ENCODE measurements at regions not wholly inside any gene's neighbourhood (a gene's known extent, or its start where the extent isn't known, plus 50 kb on each side); places are given as distances from the start of the nearest gene placed in this dataset.

DNA sequence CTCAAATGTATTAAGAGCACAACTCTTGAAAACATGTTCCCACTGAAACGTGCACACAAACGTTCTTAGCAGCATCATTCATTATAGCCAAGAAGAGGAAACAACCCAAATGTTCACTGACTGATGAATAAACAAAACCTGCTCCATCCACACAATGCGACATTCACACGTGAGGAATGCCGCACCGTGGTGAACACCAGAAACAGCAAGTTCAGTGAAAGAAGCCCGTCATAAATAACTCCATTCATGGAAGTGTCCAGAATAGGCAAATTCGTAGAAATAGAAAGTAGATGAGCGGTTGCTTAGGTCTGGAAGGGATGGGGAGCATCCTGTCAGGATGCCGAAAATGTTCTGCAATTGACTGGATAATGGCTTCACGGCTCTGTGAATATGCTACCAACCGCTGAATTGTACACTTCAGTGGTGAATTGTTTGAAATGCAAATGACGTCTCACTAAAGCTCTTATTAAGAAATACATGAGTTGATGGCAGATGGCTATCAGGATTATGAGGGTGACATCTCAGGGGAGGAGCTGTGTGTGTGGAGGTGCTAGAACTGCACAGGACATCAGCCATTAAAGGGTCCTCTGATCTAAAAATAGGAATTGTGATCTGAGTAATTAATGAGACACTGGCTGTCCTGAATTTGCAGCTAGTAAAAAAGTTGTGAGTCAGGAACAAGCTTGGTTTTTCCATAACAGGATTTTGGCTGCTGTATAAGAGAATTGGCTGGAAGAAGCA, 771.0 kb downstream of the KCNJ18 start:
- no peak for DNase-seq (ENCODE audit: low read depth, low spot score)
- no peak overlapping the region for H3K9ac ChIP-seq (ENCODE audit: insufficient read length)
- H3K4me3 ChIP-seq, result no peak overlapping the region
- TF ChIP-seq FOXP2 (optimal IDR thresholded peaks at IDR 0.05; ENCODE audit: control extremely low read depth, extremely low read length, insufficient read depth) (no peak), EZH2 (IDR thresholded peaks at IDR 0.05) (no peak), POLR2AphosphoS5 (IDR thresholded peaks at IDR 0.05; ENCODE audit: borderline replicate concordance, low read depth, low read length) (no peak)
- no peaks in the 10 kb centered on the region for H3K36me3 ChIP-seq (ENCODE audit: insufficient read depth, low read length)
- no peaks in the 10 kb centered on the region for H3K9me3 ChIP-seq (ENCODE audit: low read depth, low read length)
- H3K27ac ChIP-seq, result no peak overlapping the region

DNA sequence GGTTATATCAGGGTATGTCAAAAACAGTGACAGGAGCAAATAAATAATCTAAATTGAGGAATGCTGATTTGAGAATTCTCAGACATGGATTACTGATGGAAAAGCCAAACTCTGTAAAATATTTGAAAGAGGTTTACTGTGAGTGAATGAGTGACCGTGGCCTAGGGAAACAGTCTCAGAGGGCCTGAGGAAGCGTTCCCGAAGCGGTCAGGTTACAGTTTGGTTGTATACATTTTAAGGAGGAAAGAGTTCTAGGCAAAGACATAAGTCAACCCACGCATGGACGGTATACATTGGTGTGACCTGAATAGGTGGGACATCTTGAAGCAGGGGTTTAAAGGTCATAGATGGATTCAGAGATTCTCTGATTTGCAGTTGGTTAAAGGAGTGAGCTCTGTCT, 771.7 kb downstream of the KCNJ18 start:
- TF ChIP-seq EZH2 (IDR thresholded peaks at IDR 0.05), result no peak
- no peak for TF ChIP-seq FOXP2 (optimal IDR thresholded peaks at IDR 0.05; ENCODE audit: control extremely low read depth, extremely low read length, insufficient read depth)
- no peak for TF ChIP-seq POLR2AphosphoS5 (IDR thresholded peaks at IDR 0.05; ENCODE audit: borderline replicate concordance, low read depth, low read length)
- DNase-seq (ENCODE audit: low read depth, low spot score), result no peak
- no peaks in the 10 kb centered on the region for H3K36me3 ChIP-seq (ENCODE audit: insufficient read depth, low read length)
- no peak overlapping the region for H3K4me3 ChIP-seq
- no peak overlapping the region for H3K9ac ChIP-seq (ENCODE audit: insufficient read length)
- H3K9me3 ChIP-seq (ENCODE audit: low read depth, low read length), result no peaks in the 10 kb centered on the region
- no peak overlapping the region for H3K27ac ChIP-seq

DNA sequence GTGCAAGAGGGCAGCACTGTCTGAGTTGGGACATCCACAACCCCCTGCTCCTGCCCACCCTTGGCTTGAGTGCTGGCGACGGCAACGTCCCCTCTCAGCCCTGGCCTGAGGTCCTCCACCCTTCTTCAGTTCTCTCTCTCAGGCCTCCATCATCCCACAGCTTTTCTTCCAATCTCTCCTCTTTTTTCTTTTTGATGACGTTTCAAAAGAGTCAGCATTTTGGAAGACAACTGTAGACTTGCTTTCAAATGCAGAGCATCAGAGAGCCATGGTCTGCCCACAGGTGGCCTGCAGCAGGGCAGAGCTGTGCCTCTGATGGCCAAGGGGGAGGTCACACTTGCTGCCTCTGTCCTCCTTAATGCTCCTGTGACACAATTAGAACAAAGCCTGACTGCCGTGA, 775.4 kb downstream of the KCNJ18 start:
- no peak overlapping the region for H3K9ac ChIP-seq (ENCODE audit: insufficient read length)
- no peak overlapping the region for H3K27ac ChIP-seq
- no peaks in the 10 kb centered on the region for H3K9me3 ChIP-seq (ENCODE audit: low read depth, low read length)
- no peak for TF ChIP-seq FOXP2 (optimal IDR thresholded peaks at IDR 0.05; ENCODE audit: control extremely low read depth, extremely low read length, insufficient read depth)
- no peak for TF ChIP-seq POLR2AphosphoS5 (IDR thresholded peaks at IDR 0.05; ENCODE audit: borderline replicate concordance, low read depth, low read length)
- TF ChIP-seq EZH2 (IDR thresholded peaks at IDR 0.05), result no peak
- H3K36me3 ChIP-seq (ENCODE audit: insufficient read depth, low read length), result no peaks in the 10 kb centered on the region
- H3K4me3 ChIP-seq, result no peak overlapping the region
- no peak for DNase-seq (ENCODE audit: low read depth, low spot score)

DNA sequence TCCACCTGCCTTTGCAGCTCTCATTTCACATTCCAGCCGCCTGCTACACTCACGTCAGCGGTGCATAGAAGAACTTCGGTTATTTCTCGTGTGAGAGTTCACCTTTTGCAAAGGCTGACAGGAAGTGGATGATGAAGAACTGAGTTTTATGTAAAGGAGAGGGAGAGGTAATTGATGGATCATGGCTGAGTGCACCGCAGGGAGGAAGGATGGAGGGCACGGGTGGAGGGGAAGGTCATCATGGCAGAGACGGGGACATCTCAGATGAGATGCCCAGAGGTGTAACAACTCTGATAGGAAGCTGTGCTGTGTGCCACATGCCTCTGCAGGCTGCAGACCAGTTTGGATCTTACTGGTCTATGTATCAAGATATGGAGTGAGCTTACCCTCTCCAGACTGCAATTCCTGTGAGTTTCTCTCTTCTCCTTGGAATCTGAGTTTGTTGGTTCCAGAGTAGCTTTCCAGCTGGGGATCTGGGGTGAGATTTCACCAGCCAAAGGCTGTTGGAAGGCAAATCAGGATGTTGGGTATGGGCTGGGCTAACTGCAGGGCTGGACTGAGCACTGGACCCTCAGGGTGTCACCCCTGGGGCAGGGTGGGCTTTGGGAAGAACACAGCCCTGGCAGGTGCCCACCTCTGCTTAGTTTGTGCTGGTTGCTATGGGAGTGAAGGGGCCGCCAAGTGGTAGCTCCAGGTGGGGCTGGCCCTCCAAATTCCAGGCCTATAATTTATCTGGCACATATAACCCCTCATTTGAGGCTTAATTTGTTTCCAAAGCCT, 777.0 kb downstream of the KCNJ18 start:
- no peak for TF ChIP-seq FOXP2 (optimal IDR thresholded peaks at IDR 0.05; ENCODE audit: control extremely low read depth, extremely low read length, insufficient read depth)

DNA sequence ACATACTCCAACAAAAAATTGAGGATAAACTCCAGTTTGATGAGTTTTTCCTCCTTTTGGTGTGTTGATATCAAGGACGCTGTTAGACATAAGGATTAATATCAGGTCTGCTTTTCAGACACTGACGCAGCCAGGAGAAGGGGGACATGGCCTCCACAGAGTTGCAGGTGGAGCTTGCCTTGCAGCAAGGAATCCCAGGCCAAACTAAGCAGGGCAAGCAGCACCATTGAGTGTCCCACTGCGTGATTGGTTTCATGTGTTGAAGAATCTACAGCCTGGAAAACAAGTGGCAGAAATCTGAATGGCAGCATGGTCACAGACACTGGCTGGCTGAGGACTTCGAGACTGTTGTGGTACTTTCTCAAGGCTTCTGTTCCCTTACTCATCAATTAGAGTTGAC, 777.6 kb downstream of the KCNJ18 start:
- DNase-seq (ENCODE audit: low read depth, low spot score), result no peak
- H3K4me3 ChIP-seq, result no peak overlapping the region
- no peak overlapping the region for H3K27ac ChIP-seq
- no peak overlapping the region for H3K9ac ChIP-seq (ENCODE audit: insufficient read length)
- no peaks in the 10 kb centered on the region for H3K9me3 ChIP-seq (ENCODE audit: low read depth, low read length)
- no peaks in the 10 kb centered on the region for H3K36me3 ChIP-seq (ENCODE audit: insufficient read depth, low read length)
- TF ChIP-seq EZH2 (IDR thresholded peaks at IDR 0.05), result no peak
- TF ChIP-seq FOXP2 (optimal IDR thresholded peaks at IDR 0.05; ENCODE audit: control extremely low read depth, extremely low read length, insufficient read depth), result no peak
- TF ChIP-seq POLR2AphosphoS5 (IDR thresholded peaks at IDR 0.05; ENCODE audit: borderline replicate concordance, low read depth, low read length), result no peak

More for the DNA sequence above, 777.0 kb downstream of the KCNJ18 start:
- Histone ChIP-seq H3K9ac (ENCODE audit: insufficient read length) (no peak overlapping the region), H3K27ac (no peak overlapping the region), H3K4me3 (no peak overlapping the region), H3K36me3 (ENCODE audit: insufficient read depth, low read length) (no peaks in the 10 kb centered on the region), H3K9me3 (ENCODE audit: low read depth, low read length) (no peaks in the 10 kb centered on the region)
- no peak for DNase-seq (ENCODE audit: low read depth, low spot score)

DNA sequence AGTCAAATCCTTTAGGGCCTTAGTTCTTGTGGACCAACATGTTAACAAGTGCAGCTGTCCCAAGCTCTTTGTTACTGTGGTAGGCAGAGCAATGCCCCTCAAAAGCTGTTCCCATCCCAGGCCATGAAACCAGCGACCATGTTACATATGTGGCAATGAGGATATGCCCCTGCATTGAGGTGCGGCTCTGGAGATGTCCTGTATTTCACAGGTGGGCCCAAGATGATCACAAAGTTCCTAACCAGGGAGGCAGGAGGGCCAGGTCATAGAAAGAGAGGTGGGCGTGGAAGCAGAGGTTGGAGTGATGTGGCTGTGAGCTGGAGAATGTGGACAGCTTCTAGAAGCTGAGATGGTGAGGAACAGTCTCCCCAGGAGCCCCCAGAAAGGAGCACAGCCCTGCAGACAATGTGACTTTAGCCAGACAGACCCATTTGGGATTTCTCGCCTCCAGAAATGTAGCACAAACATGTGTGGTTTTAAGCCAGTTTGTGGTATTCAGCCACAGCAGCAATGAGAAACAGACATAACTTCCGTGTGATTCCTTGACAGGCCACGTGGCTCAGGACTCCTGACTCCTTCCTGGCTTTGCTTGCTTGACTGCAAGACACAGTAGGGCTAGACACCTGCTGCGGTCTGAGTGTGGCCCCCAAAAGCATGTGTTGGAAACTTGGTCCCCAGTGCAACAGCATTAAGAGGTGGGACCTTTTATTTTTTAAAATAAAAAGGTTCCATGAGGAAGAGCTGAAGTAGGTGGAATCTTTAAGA, 778.3 kb downstream of the KCNJ18 start:
- H3K9ac ChIP-seq (ENCODE audit: insufficient read length), result no peak overlapping the region

DNA sequence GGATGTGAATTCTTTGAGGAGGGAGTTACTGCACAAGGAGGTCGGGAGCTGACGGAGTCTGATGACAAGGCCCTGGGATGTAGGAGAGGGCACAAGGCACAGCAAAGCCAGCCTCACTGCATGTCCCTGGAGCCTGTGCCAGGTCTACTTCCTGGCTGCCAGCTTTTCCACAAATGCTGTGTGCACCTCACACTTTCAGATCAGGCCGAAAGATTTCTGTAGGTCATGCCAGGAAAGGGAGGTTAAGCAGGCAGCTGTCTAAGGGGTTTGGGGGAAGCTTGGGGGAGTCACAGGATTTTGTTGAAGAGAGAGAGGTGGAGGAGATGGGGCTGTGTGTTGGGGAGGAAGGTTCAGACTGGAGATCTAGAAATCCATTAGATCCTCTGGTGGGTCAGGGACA, 792.5 kb downstream of the KCNJ18 start:
- TF ChIP-seq FOXP2 (optimal IDR thresholded peaks at IDR 0.05; ENCODE audit: control extremely low read depth, extremely low read length, insufficient read depth) (no peak), EZH2 (IDR thresholded peaks at IDR 0.05) (no peak), POLR2AphosphoS5 (IDR thresholded peaks at IDR 0.05; ENCODE audit: borderline replicate concordance, low read depth, low read length) (no peak)
- Histone ChIP-seq H3K36me3 (ENCODE audit: insufficient read depth, low read length) (no peaks in the 10 kb centered on the region), H3K9me3 (ENCODE audit: low read depth, low read length) (no peaks in the 10 kb centered on the region)

More for the DNA sequence above, 778.3 kb downstream of the KCNJ18 start:
- Histone ChIP-seq H3K36me3 (ENCODE audit: insufficient read depth, low read length) (no peaks in the 10 kb centered on the region), H3K27ac (no peak overlapping the region), H3K9me3 (ENCODE audit: low read depth, low read length) (no peaks in the 10 kb centered on the region), H3K4me3 (no peak overlapping the region)
- no peak for DNase-seq (ENCODE audit: low read depth, low spot score)
- TF ChIP-seq EZH2 (IDR thresholded peaks at IDR 0.05) (no peak), POLR2AphosphoS5 (IDR thresholded peaks at IDR 0.05; ENCODE audit: borderline replicate concordance, low read depth, low read length) (no peak), FOXP2 (optimal IDR thresholded peaks at IDR 0.05; ENCODE audit: control extremely low read depth, extremely low read length, insufficient read depth) (no peak)

DNA sequence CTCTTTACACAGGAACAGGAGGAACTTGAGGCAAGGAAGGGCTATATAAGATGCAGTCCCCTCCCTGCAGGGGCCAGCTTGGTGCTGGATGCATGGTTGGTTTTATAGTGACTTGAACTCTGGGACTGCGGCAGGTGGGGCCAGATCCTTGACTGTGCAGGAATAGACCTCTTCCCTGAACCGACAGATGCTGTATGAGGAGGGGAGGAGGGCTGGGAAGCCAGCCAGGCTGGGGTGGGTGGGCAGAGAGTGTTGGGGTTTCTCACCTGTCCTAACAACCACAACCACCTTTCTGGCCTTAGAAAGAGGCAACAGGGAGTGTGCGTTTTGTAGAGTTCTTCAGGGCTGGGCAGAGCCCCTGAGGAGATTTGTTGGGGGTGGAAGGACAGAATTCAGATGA, 798.1 kb downstream of the KCNJ18 start:
- Histone ChIP-seq H3K4me3 (no peak overlapping the region), H3K9ac (ENCODE audit: insufficient read length) (no peak overlapping the region), H3K27ac (no peak overlapping the region), H3K36me3 (ENCODE audit: insufficient read depth, low read length) (no peaks in the 10 kb centered on the region), H3K9me3 (ENCODE audit: low read depth, low read length) (no peaks in the 10 kb centered on the region)
- DNase-seq (ENCODE audit: low read depth, low spot score), result no peak
- no peak for TF ChIP-seq POLR2AphosphoS5 (IDR thresholded peaks at IDR 0.05; ENCODE audit: borderline replicate concordance, low read depth, low read length)
- no peak for TF ChIP-seq EZH2 (IDR thresholded peaks at IDR 0.05)
- TF ChIP-seq FOXP2 (optimal IDR thresholded peaks at IDR 0.05; ENCODE audit: control extremely low read depth, extremely low read length, insufficient read depth), result no peak

More for the DNA sequence above, 792.5 kb downstream of the KCNJ18 start:
- no peak overlapping the region for H3K27ac ChIP-seq
- no peak for DNase-seq (ENCODE audit: low read depth, low spot score)
- no peak overlapping the region for H3K4me3 ChIP-seq
- H3K9ac ChIP-seq (ENCODE audit: insufficient read length), result no peak overlapping the region
